KMS-11 (cell line): ENCODE measurements at regions not wholly inside any gene's neighbourhood (a gene's known extent, or its start where the extent isn't known, plus 50 kb on each side); places are given as distances from the start of the nearest gene placed in this dataset.

Experiments
- H2AFZ ChIP-seq: fragments of 200-600 bp; sonication (generic); 2 replicates; pipeline ENCODE4 v1.6.1; 2016; ENCODE audit warnings: antibody characterized with exemption, mixed run types, low read depth
- H3K27ac ChIP-seq: fragments of 200-600 bp; sonication (generic); 2 replicates; pipeline ENCODE4 v1.6.1; 2016; ENCODE audit warnings: mild to moderate bottlenecking, mixed run types
- H3K27me3 ChIP-seq: fragments of 200-600 bp; sonication (generic); 2 replicates; pipeline ENCODE4 v1.6.1; 2017; ENCODE audit warnings: mild to moderate bottlenecking, low read depth, mixed run types, moderate library complexity; ENCODE audit not compliant: insufficient read depth
- H3K36me3 ChIP-seq: fragments of 200-600 bp; sonication (generic); 2 replicates; pipeline ENCODE4 v1.6.1; 2017; ENCODE audit warnings: mild to moderate bottlenecking, mixed run types; ENCODE audit not compliant: insufficient read depth
- H3K4me1 ChIP-seq: fragments of 200-600 bp; sonication (generic); 2 replicates; pipeline ENCODE4 v1.6.1; 2016; ENCODE audit warnings: mild to moderate bottlenecking, low read depth, mixed run types; ENCODE audit not compliant: poor library complexity, severe bottlenecking
- H3K4me2 ChIP-seq: fragments of 200-600 bp; sonication (generic); 2 replicates; pipeline ENCODE4 v1.7.0; 2016; ENCODE audit warnings: mild to moderate bottlenecking, mixed run types
- H3K4me3 ChIP-seq: fragments of 200-600 bp; sonication (generic); IDR thresholded peaks from 2 replicates; pipeline ENCODE4 v1.6.1; 2017; ENCODE audit warnings: low read depth, low read length, mixed read lengths; ENCODE audit not compliant: insufficient read depth
- H3K79me2 ChIP-seq: fragments of 200-600 bp; sonication (generic); 2 replicates; pipeline ENCODE4 v1.6.1; 2016; ENCODE audit warnings: low read depth, mixed run types; ENCODE audit not compliant: insufficient read depth
- H3K9ac ChIP-seq: fragments of 200-600 bp; sonication (generic); 2 replicates; pipeline ENCODE4 v1.6.1; 2016; ENCODE audit warnings: mild to moderate bottlenecking, mixed run types
- H4K20me1 ChIP-seq: fragments of 200-600 bp; sonication (generic); 2 replicates; pipeline ENCODE4 v1.6.1; 2016; ENCODE audit warnings: mild to moderate bottlenecking, mixed run types; ENCODE audit not compliant: insufficient read depth
- CTCF ChIP-seq: fragments of 200-600 bp; sonication (generic); conservative IDR thresholded peaks from 2 replicates; pipeline ENCODE4 v1.6.1; 2017; ENCODE audit warnings: low read depth, mild to moderate bottlenecking, antibody characterized with exemption, low read length, moderate library complexity, mixed read lengths

- TF ChIP-seq CTCF, result no peak
- no peak overlapping the region for H3K27ac ChIP-seq
- H3K27me3 ChIP-seq, result peaks cover 21% of the 10 kb centered on the region; the same call in 1 of the 2 replicates
- no peaks in the 10 kb centered on the region for H3K4me1 ChIP-seq
- H3K9ac ChIP-seq, result no peak overlapping the region
- no peaks in the 10 kb centered on the region for H3K36me3 ChIP-seq
- no peaks in the 10 kb centered on the region for H4K20me1 ChIP-seq
- no peak overlapping the region for H3K4me3 ChIP-seq
- no peak overlapping the region for H3K4me2 ChIP-seq
- H2AFZ ChIP-seq, result no peak overlapping the region
- no peaks in the 10 kb centered on the region for H3K79me2 ChIP-seq
Measured at GRCh38 chr22:27434898-27435297, 366.7 kb downstream of the MN1 start.

- H3K9ac ChIP-seq, result no peak overlapping the region
- no peak for TF ChIP-seq CTCF
- H3K4me1 ChIP-seq, result no peaks in the 10 kb centered on the region
- no peak overlapping the region for H3K27ac ChIP-seq
- H3K36me3 ChIP-seq, result no peaks in the 10 kb centered on the region
- H3K79me2 ChIP-seq, result no peaks in the 10 kb centered on the region
- no peak overlapping the region for H2AFZ ChIP-seq
- H3K4me3 ChIP-seq, result no peak overlapping the region
- H3K27me3 ChIP-seq, result peaks cover 17% of the 10 kb centered on the region; the same call in 1 of the 2 replicates
- H3K4me2 ChIP-seq, result no peak overlapping the region
- H4K20me1 ChIP-seq, result no peaks in the 10 kb centered on the region
Measured at GRCh38 chr22:27435844-27436576, 365.5 kb downstream of the MN1 start.

GRCh38 chr22:27436591-27436990 lies 365.0 kb downstream of the MN1 start:
- no peak overlapping the region for H3K9ac ChIP-seq
- no peak overlapping the region for H3K4me2 ChIP-seq
- no peaks in the 10 kb centered on the region for H3K79me2 ChIP-seq
- no peaks in the 10 kb centered on the region for H3K36me3 ChIP-seq
- H4K20me1 ChIP-seq, result no peaks in the 10 kb centered on the region
- H3K4me3 ChIP-seq, result no peak overlapping the region
- H2AFZ ChIP-seq, result no peak overlapping the region
- no peak for TF ChIP-seq CTCF
- no peak overlapping the region for H3K27ac ChIP-seq
- peaks cover 19% of the 10 kb centered on the region; the same call in 1 of the 2 replicates for H3K27me3 ChIP-seq
- H3K4me1 ChIP-seq, result no peaks in the 10 kb centered on the region

GRCh38 chr22:27437570-27437969 lies 364.0 kb downstream of the MN1 start:
- peaks cover 21% of the 10 kb centered on the region; the same call in 1 of the 2 replicates for H3K27me3 ChIP-seq
- H3K4me3 ChIP-seq, result no peak overlapping the region
- H3K36me3 ChIP-seq, result no peaks in the 10 kb centered on the region
- no peaks in the 10 kb centered on the region for H3K4me1 ChIP-seq
- H3K4me2 ChIP-seq, result no peak overlapping the region
- no peak overlapping the region for H3K27ac ChIP-seq
- no peaks in the 10 kb centered on the region for H3K79me2 ChIP-seq
- no peak for TF ChIP-seq CTCF
- no peak overlapping the region for H2AFZ ChIP-seq
- H4K20me1 ChIP-seq, result no peaks in the 10 kb centered on the region
- H3K9ac ChIP-seq, result no peak overlapping the region
